GM19397 (cell line): ENCODE measurements at regions not wholly inside any gene's neighbourhood (a gene's known extent, or its start where the extent isn't known, plus 50 kb on each side); places are given as distances from the start of the nearest gene placed in this dataset.
"Not testable (repeated sequence)": the region's sequence is repeated elsewhere in the genome, so short reads cannot be mapped to it uniquely, and the experiment has no call there.

Experiments
- ATAC-seq: cut with Tn5 transposase; IDR thresholded peaks from one replicate; pipeline ENCODE4 v1.9.1; 2021; ENCODE audit warnings: mild to moderate bottlenecking, moderate library complexity; ENCODE audit not compliant: unreplicated experiment

DNA sequence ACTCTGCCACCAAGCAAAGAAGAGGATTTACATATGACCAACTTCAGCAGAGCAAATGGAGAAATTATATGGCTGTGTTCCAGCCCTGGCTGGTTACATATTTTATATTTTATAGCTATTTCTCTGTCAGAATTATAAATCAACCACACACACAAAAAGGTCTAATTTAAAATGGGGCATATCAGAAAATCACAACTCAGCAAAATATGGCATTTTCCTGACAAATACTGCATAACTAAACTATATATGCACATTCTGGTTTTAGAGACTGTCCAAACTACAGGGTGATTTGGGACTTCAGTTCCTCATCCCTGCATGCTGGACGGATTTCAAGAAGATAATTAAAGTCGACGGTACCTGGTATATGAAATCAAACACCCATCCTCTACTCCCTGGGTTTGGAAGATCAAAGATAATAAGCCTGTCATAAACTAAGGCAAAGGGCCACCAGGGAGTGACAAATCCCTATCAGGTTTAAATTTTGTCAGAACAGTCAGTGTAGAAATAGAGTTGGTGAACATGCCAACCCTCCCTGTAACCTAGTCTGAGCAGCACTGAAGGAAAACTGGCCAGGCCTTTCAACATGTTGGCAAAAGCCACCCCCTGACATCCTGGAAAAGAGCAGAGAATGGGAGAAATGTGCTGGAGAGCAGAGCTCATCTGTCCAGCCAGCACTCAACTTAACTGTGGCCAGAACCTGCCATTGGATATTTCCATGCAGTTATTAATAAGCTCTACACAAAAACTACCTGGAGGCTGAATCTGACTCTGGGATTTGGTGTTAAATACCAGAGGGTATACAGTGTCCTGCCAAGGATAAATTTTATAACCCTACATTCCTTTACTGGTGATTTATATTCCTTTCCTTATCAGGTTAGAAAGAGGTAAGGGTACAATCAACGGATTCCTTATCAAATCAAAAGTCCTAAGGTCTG is 235.7 kb downstream of the ENC1 start:
- no peak for ATAC-seq

DNA sequence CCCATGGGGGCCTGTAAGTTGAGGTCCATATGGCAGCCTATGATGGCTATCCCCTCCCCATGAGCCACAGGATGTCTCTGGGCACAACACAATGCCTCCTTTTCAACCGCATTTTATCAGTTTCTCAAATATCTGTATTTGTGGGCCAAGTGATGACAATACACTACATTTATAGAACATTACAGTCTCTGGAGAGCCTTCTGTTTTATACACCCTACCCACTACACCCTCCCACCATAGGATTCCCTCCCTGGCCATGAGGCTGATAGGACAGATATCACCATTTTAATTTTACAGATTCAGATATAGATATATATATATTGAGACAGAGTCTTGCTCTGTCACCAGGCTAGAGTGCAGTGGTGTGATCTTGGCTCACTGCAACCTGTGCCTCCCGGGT is 236.8 kb downstream of the ENC1 start:
- no peak for ATAC-seq

DNA sequence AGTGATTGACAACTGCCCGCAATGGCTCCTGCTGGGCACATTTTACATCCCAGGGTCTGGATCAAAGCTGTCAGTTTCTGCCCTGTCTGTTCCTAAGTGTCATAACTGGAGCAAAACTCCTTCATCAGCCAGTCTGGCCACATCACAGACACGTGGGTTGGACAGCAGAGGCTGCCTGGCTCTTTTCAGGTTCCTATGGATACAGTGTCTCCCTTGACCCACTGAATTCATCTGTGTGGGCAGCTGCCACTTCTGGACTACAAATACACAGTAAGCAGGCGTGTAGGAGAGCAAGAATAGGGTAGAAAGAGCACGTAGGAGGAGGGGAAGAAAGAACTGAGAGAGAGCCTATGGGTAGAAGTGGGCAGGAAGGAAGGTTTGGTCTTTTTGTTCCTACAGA is 238.0 kb downstream of the ENC1 start:
- no peak for ATAC-seq

DNA sequence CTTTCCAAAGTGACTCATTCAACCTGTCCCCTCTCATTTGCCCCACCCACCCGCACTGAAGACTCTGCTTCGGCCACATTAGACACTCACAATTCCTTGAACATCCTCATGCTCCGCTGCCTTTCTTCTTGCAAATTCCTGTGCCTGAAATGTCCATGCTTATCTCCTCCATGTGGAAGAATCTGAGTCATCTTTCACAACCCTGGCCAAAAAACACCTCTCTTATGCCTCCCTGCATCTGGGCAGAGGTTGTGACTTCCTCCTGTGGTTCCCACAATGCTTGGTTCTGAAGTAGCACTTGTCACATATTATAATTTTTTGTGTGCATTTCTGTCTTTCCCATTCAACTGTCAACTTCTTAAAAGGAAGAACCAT is 238.6 kb downstream of the ENC1 start:
- ATAC-seq = no peak

DNA sequence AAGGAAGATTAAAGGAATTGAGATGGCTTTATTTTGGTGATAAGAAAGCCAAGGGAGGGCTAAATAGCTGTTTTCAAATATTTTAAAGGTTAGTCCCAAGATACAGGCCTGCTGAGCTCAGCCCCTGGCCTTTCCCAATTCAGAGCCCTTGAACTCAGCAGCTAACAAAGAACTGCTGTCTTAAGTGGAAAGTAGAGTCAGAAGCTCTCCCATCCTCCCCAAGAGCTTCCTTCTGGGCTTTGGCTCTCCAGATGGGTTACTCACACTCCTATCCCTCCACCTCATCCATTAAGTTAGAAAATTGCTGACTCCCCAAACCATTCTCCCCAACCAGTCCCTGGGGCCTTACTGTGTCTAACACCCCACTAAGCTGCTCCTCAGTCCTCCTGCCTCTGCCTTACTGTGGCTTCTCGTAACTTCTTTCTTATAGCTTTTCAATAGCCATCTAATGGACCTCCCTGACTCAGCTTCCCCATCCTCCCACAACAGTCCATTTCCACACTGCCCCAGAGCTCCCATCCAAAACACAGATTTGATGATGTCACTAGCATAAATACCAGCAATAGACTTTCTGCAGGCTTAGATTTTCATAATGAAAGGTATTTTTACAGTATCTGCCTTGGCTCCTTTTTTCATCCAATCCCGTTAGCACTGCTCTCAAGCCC is 239.1 kb downstream of the ENC1 start:
- ATAC-seq = no peak

DNA sequence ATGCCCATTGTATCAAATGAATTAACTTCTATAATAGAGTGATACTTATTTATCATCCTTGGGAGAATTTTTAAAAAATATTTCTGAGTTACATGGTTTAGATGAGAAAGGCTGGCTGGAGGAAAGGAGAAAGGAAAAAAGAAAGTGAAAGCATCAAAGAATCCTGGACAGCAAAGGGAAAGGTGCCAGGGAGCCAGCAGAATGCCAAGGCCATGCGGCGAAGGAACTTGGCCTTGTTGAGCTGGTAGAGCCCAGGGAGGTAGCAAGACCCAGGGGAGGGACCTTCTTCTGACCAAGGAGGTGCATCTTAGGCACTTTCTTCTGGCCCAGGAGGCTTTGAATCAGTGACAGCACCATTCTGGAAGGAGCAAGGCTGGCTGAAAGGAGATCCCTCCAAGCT is 240.5 kb downstream of the ENC1 start:
- no peak for ATAC-seq

DNA sequence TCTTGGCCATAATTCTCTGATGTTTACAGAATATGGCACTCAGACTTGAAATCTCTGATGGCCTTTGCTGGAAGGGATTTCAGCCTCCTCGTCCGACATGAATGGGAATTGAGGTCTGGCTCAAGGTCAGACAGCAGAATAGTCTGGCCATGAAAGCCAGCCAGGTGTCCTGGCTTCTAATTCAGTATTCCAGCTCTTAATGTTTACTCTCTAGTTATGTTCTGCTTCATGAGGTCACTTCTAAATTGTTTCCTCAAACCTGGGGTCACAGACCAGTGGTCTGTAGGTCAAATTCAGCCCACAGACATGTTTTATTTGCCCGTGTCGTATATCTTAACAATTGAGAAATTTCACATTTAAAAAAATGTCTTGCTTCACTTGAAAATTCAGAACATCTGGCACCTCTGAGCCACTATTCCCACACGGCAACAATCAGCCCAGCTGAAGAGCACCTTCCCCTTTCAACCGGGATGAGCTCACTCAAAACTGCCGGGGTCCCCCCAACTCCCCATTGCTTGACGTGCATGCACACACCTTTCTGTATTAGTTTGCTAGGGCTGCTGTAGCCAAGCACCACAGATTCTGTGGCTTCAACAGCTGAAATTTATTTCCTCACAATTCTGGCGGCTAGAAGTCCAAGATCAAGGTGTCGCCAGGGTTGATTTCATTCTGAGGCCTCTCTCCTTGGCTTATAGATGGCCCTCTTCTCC is 243.5 kb downstream of the ENC1 start:
- ATAC-seq = no peak

DNA sequence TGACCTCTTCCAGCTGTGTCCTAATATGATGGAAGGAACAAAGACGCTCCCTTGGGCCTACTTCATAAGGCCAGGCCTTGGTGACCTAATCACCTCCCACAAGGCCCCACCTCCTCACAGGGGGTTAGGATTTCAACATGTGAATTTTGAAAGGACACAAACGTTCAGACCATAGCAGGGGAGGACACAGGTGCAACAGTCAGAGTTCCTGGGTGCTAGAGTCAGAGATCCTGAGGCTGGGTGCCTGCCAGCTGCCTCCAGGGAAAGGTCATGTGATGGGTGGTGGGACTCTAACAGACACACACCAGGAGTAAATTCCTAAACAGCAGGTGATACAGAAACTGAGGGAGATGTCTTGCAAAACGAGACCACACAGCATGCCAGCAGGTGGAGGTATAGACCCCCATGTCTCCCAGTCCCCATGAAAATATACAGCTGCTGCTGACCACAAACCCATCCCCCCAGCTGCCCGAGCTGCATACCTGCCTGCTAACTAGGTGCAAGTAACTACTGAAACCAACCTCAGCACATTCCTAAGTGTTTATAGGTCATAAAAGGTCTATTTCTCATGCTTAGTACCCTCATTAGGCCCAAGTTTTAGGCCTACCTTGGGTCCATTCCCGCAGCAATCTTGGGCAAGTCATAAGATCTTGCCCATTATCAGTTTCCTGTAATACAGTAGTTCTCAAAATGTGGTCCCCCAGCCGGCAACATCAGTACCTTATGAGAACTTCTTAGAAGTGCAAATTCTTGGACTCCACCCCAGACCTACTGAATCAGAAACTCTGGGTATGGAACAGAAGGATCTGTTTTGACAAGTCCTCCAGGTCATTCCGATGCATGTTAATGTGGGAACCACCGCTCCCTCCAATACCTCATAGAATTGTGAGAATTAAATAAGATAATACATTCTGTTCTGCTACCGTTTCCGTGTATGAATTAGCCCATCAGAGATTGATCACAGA is 245.3 kb downstream of the ENC1 start:
- no peak for ATAC-seq

DNA sequence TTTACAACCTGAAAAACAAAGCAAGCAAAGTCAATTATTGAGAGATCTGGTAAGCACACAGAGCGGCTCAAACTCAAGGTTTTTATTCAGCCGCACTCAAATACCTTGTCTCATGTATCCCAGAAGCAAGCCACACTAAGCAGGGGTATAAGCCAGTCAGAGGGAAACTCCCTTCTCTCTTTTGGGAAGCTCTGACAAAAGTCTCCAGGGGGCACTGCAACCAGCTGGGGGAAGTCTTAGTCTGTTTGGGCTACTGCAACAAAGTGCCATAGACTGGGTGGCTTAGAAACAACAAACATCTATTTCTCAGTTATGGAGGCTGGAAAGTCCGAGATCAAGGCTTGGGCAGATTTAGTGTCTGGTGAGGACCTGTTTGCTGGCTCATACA is 246.0 kb downstream of the ENC1 start:
- no peak for ATAC-seq

DNA sequence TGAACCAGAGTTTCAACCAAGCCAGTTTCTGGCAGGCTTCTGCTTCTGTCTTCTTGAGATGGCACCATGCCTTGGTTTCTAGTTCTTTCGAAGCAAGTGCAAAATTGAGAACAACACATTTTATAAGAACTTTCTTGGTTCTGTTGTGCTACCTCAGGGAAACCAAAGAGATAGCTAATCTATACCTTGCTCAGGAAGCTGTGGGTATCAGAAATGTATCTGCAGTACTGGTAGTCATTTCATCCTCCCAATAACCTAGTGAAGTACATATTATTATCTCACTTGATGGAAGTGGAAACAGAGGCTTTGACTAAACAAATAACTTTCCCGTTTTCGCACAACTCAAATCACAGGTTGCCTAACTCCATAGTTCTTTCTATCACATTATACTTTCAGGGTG is 246.6 kb downstream of the ENC1 start:
- ATAC-seq = no peak

DNA sequence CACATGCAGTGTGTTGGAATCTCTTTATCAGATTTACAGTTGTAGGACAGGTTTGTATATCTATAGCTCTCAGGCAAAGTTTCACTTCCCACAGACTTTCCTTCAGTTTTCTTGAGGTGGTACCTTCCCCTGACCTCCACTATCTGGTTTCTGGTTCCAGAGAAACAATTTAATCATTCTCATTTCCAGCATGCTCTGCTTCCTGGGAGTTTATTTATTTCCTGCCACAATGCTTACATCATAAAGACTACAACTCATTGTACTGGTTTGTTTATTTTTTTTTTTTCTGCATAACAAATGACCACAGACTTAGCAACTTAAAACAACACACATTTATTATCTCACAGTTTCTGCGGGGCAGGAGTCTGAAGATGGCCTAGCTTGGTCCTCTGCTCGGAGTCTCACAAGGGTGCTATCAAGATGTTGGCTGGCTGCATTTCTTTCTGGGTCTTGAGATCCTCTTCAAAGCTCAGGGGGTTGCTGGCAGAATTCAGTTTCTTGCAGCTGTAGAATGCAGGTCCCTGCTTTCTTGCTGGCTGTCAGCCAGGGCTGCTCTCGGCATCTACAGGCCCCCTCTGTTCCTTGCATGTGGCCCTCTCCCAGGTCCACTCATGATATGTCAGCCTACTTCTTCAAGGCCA is 247.7 kb downstream of the ENC1 start:
- no peak for ATAC-seq

DNA sequence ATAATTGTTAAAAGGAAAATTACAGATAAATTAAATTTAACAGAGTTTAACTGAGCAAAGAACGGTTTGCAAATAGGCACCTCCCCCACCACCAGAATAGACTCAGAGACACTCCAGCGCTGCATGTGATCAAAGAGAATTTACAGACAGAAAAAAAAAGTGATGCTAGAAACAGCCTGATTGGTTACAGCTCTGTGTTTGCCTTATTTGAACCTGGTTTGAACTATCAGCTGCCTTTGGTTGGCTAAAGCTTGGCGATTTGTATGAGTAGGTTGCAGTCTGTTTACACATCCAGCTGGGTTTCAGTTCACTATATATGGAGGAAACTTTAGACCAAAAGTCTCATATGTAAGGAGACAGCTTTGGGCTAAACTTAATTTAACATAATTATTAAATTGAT is 249.1 kb downstream of the ENC1 start:
- ATAC-seq = no peak

DNA sequence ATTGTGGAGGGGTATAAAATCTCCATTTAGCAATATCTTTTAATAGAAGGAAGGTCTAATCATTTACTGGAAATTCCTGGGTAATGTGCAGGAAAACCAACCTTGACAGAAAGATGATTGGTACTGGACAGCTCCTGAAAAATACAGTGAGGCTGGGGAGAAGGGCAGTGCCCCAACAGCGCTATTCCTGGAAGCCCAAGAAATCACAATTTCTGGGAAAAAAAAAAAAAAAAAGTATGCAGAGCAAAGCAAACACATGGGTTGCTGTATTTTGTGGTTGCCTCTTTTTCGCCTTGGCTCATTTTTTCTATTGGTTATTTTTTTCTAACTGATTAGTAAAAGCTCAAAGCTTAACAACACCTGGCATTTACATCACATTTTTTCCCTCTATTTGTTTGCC is 249.7 kb downstream of the ENC1 start:
- no peak for ATAC-seq

DNA sequence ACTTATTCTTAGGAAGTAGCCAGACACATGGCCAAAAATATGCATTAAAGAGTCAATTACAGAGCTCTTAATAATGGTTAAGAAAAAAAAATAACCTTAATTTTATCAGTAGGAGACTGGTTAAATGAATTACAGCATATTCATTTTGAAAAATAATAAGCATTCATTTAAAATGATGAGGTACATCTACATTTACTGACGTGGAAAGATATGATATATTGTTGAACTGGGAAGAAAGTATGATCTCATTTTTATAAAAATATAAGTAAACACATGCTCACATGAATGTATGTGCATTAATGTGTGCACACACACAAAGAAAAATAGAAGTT is 250.3 kb downstream of the ENC1 start:
- ATAC-seq = no peak

DNA sequence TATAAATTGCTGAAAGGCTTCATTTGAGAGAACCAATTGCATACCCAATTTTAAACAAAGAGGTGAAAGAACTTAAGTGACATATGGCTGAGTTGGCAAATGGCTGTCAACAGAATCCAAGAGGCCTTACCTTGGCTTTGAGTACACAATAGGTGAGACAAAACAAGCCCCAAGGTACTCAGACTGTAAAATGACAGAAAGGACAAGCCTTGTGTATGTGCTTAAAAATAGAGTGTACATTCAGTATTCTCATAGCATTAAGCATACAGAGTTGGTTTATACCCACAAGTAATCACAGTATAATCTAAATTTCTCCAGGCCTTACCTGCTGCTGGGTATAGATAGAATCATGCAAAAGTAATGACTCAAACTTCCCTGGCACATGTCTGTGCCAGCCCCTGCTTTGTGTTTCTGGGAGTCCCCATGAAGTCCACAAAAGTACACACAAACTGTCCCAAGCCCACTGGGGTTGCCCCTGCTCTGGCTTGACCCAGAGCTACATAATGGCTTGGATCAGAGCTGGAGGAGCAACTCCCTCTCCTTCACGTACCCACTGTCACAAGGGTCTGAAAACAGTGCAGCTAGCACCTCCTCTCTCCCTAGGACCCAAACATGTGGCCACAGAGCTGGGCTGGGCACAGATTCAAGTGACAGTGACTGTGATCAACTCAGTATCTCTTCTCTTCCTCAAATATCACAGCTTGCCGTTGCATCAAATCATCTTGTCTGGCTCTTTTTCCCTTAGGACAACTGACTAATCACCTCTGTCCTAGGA is 250.8 kb downstream of the ENC1 start:
- no peak for ATAC-seq

DNA sequence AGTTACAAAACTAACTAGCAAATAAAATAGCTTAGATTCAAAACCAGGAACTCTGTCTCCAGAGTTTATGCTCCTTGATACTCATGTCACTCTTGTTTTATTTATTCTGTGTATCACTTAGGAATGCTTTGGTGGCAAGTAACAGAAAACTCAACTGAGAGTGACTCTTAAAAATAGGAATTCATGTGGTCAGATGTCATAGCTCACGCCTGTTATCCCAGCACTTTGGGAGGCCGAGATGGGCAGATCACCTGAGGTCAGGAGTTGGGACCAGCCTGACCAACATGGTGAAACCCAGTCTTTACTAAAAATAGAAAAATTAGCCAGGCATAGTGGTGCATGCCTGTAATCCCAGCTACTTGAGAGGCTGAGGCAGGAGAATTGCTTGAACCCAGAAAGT is 252.1 kb downstream of the ENC1 start:
- not testable (repeated sequence) for ATAC-seq

DNA sequence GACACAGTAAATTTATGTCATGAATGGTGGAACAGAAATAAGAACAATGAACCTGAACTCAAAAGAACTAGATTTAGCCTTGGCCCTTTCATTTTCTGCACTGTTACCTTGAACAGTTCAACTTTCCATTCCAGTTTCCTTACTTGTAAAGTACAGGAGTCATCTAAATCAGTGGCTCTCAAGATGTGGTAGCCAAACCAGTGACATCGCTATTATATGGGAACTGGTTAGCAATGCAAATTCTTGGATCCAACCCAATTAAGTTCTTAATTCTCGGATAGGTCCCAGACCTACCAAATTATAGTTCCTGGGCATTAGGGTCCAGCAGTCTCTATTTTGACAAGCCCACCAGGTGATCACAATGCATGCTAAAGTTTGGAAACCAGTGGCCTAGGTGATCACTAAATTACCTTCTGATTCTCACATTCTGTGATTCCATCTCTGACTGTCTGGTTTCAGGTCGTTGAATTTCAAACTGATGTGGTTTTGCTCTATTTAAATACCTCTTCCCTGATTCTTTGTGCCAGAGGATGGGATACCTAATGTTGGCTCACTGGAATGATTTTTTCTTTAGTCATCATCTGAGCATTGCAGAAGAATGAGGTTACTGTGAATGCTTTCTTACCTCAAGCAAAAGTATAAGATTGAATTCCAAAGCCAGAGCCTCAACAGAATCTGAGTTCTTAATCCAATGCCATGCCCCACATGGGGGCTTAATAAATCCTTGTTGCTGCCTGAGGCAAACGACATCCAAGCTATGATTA is 253.8 kb downstream of the ENC1 start:
- no peak for ATAC-seq

DNA sequence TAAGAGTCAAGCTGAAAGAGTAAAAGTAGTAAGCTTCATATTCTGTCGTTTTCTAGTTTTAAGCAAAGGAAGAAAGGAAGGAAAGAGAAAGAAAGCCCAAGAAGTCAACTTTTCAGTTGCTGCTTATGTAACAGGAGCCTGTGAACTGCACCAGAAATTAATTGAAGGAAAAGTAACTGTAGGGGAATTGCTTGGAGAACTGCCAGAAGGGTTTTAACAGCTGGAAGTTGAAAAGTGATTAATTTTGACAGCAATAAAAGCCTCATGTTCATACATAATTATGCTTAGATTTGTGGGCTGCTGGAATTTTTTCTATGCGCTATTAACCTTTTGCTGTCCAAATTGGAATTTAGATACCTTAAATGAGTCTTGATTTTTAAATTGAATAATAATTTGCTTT is 255.7 kb downstream of the ENC1 start:
- no peak for ATAC-seq
